Tibial nerve (tissue), 4 donors: ENCODE measurements at regions not wholly inside any gene's neighbourhood (a gene's known extent, or its start where the extent isn't known, plus 50 kb on each side); places are given as distances from the start of the nearest gene placed in this dataset.
"Not testable (repeated sequence)": the region's sequence is repeated elsewhere in the genome, so short reads cannot be mapped to it uniquely, and the experiment has no call there.

Source experiments
- DNase-seq, 2 donors: peaks; one replicate each; pipeline ENCODE4 v3.0.0-alpha.2; 2019; ENCODE audit warnings: low spot score in 2 of 2
- H3K27ac ChIP-seq, 4 donors: fragments of 200-600 bp; sonication (generic) in 3 of 4; one replicate each; pipeline ENCODE4 v1.5.1; 2017 to 2019; ENCODE audit warnings: mild to moderate bottlenecking in 1 of 4
- H3K27me3 ChIP-seq, 2 donors: fragments of 200-600 bp; sonication (generic) in 1 of 2; one replicate each; pipeline versions ENCODE4 v1.5.1 to v1.6.0; 2017 to 2019
- H3K36me3 ChIP-seq, 3 donors: fragments of 200-600 bp; sonication (generic); one replicate each; pipeline ENCODE4 v1.5.1; 2018 to 2019
- H3K4me1 ChIP-seq, 4 donors: fragments of 200-600 bp; sonication (generic) in 3 of 4; one replicate each; pipeline ENCODE4 v1.5.1; 2017 to 2019
- H3K4me3 ChIP-seq, 4 donors: fragments of 200-600 bp; sonication (generic) in 3 of 4; one replicate each; pipeline ENCODE4 v1.5.1; 2017 to 2019; ENCODE audit warnings: mild to moderate bottlenecking in 1 of 4, moderate library complexity in 1 of 4
- H3K9me3 ChIP-seq, 4 donors: fragments of 200-600 bp; sonication (generic) in 3 of 4; one replicate each; pipeline ENCODE4 v1.5.1; 2017 to 2019
- CTCF ChIP-seq, 5 experiments: fragments of 200-600 bp in 3 of 5; fragments of 450-650 bp in 2 of 5; sonication (generic) in 3 of 5; IDR thresholded peaks; one replicate each; pipeline ENCODE4 v1.5.1; 2016 to 2019; ENCODE audit warnings: antibody characterized with exemption in 5 of 5, mild to moderate bottlenecking in 3 of 5, moderate library complexity in 2 of 5
- EP300 ChIP-seq, 2 donors: sonication (generic); formaldehyde crosslinking; IDR thresholded peaks; one replicate each; pipeline ENCODE4 v1.6.1; 2017; ENCODE audit warnings: antibody characterized with exemption in 2 of 2, mild to moderate bottlenecking in 1 of 2
- POLR2A ChIP-seq, 2 donors: fragments of 450-650 bp; IDR thresholded peaks; one replicate each; pipeline ENCODE4 v1.6.1; 2017; ENCODE audit warnings: antibody characterized with exemption in 2 of 2, mild to moderate bottlenecking in 2 of 2, moderate library complexity in 2 of 2
- WGBS, 2 donors: methylation state at CpG; one replicate each; pipeline ENCODE4 v1.1.5; 2018; 5-methylcytosine and 5-hydroxymethylcytosine counted together

DNA sequence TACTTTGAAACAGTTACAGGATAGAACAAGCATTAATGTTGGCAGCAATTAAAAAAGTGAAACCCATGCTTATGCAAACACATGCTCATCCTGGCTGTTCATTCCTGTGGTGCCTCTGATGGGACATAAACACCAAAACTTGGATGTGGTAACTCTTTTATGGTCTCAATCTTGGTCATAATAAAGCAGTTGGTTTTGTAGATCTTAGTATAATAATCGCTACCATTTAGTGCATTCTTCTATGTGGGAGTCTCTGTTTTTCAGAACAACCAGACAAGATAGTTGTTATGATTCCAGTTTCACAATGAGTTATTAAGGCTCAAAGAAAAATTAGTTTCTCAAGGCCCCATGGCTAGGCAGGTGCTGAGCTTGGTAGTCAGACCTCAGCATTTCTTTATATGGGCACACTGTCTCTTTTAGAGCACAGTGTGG is 184.0 kb downstream of the UTRN start:
- Histone ChIP-seq H3K4me3 (no peak overlapping the region), H3K9me3 (no peaks in the 10 kb centered on the region), H3K4me1 (peaks cover 0 to 26% (median 2%) of the 10 kb centered on the region in 4 donors), H3K36me3 (peaks cover 0 to 49% (median 0%) of the 10 kb centered on the region in 3 donors), H3K27me3 (no peaks in the 10 kb centered on the region), H3K27ac (peak overlapping the region in 1 of 4 donors; percentile 18)
- 81 to 87% methylated on average over 1 of the region's 1 CpG for WGBS, 2 donors
- DNase-seq: no peak
- TF ChIP-seq CTCF (IDR thresholded peaks at IDR 0.05): no peak
- no peak for TF ChIP-seq EP300 (IDR thresholded peaks at IDR 0.05)
- no peak for TF ChIP-seq POLR2A (IDR thresholded peaks at IDR 0.05)

DNA sequence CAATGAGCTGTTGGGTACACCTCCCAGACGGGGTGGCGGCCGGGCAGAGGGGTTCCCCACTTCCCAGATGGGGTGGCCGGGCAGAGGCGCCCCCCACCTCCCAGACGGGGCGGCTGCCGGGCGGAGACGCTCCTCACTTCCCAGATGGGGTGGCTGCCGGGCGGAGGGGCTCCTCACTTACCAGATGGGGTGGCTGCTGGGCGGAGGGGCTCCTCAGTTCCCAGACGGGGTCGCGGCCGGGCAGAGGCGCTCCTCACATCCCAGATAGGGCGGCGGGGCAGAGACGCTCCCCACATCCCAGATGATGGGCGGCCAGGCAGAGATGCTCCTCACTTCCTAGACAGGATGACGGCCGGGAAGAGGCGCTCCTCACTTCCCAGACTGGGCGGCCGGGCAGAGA is 185.1 kb downstream of the UTRN start:
- H3K27ac ChIP-seq, H3K4me3 ChIP-seq, H3K9me3 ChIP-seq, DNase-seq, H3K27me3 ChIP-seq: not testable (repeated sequence)
- H3K36me3 ChIP-seq: peaks cover 0 to 51% (median 0%) of the 10 kb centered on the region in 3 donors
- peaks cover 0 to 29% (median 2%) of the 10 kb centered on the region in 4 donors for H3K4me1 ChIP-seq
- 95 to 98% methylated on average over 10 to 27 of the region's 27 CpGs for whole genome bisulfite sequencing, 2 donors

- no peak for DNase-seq
- 72 to 80% methylated on average over 3 of the region's 3 CpGs for WGBS, 2 donors
- Histone ChIP-seq H3K4me3 (no peak overlapping the region), H3K36me3 (peaks cover 0 to 67% (median 6%) of the 10 kb centered on the region in 3 donors), H3K27ac (no peak overlapping the region), H3K9me3 (no peaks in the 10 kb centered on the region), H3K4me1 (peaks cover 0 to 34% (median 2%) of the 10 kb centered on the region in 4 donors), H3K27me3 (no peaks in the 10 kb centered on the region)
- TF ChIP-seq CTCF (IDR thresholded peaks at IDR 0.05) (no peak), EP300 (IDR thresholded peaks at IDR 0.05) (no peak), POLR2A (IDR thresholded peaks at IDR 0.05) (no peak)
These were observed 186.9 kb downstream of the UTRN start for GRCh38 chr6:144471986-144472385.

GRCh38 chr6:144474290-144474689 is 189.2 kb downstream of the UTRN start:
- Histone ChIP-seq H3K4me1 (peaks cover 0 to 38% (median 0%) of the 10 kb centered on the region in 4 donors), H3K4me3 (no peak overlapping the region), H3K9me3 (no peaks in the 10 kb centered on the region), H3K27me3 (no peaks in the 10 kb centered on the region), H3K36me3 (peaks cover 0 to 66% (median 6%) of the 10 kb centered on the region in 3 donors), H3K27ac (no peak overlapping the region)
- TF ChIP-seq CTCF (IDR thresholded peaks at IDR 0.05): no peak
- no peak for TF ChIP-seq EP300 (IDR thresholded peaks at IDR 0.05)
- DNase-seq: no peak
- WGBS, 2 donors: 92 to 97% methylated on average over 1 of the region's 1 CpG

- H3K27ac ChIP-seq: no peak overlapping the region
- no peak overlapping the region for H3K4me3 ChIP-seq
- TF ChIP-seq EP300 (IDR thresholded peaks at IDR 0.05) (no peak), POLR2A (IDR thresholded peaks at IDR 0.05) (no peak), CTCF (IDR thresholded peaks at IDR 0.05) (no peak)
- no peaks in the 10 kb centered on the region for H3K27me3 ChIP-seq
- H3K4me1 ChIP-seq: peaks cover 0 to 42% (median 0%) of the 10 kb centered on the region in 4 donors
- H3K9me3 ChIP-seq: no peaks in the 10 kb centered on the region
- H3K36me3 ChIP-seq: peaks cover 0 to 64% (median 6%) of the 10 kb centered on the region in 3 donors
- DNase-seq: no peak
These were observed 189.8 kb downstream of the UTRN start for GRCh38 chr6:144474904-144475303.

GRCh38 chr6:144475411-144475810 is 190.3 kb downstream of the UTRN start:
- H3K4me3 ChIP-seq: no peak overlapping the region
- DNase-seq: no peak
- H3K27me3 ChIP-seq: no peaks in the 10 kb centered on the region
- H3K36me3 ChIP-seq: peaks cover 0 to 64% (median 6%) of the 10 kb centered on the region in 3 donors
- peak overlapping the region in 1 of 4 donors; percentile 4 for H3K27ac ChIP-seq
- H3K9me3 ChIP-seq: no peaks in the 10 kb centered on the region
- H3K4me1 ChIP-seq: peaks cover 0 to 48% (median 0%) of the 10 kb centered on the region in 4 donors
- TF ChIP-seq POLR2A (IDR thresholded peaks at IDR 0.05): no peak
- no peak for TF ChIP-seq CTCF (IDR thresholded peaks at IDR 0.05)
- TF ChIP-seq EP300 (IDR thresholded peaks at IDR 0.05): no peak
